ENCODE measurements at regions not wholly inside any gene's neighbourhood (a gene's known extent, or its start where the extent isn't known, plus 50 kb on each side); places are given as distances from the start of the nearest gene placed in this dataset.

DNA sequence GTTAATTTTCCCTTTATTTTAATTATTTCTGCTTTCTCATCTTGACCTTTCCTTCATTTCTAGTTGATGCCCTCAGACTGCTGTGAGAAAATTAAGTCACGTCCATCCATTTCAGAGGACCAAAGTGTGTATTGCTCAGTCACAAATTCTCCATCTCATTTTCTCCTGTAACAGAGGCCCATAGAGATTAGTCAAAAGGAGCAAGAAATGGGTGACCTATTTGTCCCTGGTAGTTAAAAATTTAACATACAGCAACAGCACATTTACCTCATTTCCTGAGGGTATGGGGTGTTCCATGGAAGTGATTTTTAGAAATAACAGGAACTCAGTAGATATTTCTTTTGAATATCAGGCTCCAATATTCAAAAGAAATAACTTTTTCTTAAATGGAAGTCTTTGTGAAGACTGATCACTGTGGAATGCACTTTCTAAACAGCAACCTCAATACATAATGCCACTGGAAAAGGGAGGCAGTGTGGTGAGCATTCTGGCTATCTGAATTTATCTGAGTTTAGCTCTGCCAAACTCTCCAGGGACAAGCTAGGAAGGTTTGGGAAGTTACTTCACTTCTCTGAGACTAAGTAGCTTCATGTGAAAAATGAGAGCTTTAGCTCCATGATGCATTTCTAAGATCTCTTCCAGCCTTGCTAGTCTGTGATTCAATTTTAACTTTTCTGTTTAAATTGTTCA lies 808.2 kb downstream of the SQOR start:
- DNase-seq: no peak

DNA sequence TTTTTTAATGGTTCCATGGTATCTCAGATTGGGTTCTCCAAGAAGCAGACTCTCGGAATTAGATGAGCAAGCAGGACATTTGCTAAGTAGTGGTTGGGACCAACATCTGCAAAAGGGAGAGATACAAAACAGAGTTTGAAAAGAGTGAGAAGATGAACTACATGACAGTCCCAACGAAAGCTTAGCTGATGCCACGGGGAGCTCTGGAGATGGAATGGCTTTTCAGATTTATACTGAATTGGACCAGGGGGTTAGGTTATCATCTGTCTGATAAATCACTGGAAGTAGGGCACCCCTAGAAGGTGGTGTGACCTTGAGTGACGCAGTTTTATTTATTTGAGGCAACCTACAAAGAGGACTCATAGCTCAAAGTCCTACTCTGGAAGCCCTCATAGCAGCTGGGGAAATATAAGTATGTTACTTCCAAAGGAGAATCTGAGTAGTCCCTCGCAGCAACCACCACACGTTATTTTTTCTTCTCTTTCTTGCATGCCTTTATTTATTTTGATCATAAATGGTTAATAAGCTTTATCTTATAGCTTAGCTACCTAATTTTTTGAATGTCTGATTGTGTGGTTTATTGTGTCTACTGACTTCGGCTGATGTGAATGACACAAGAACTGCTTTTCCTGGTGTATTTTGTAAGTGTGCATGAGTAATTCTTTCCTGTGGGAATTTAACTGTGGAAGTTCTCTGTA lies 815.4 kb downstream of the SQOR start:
- DNase-seq: no peak

DNA sequence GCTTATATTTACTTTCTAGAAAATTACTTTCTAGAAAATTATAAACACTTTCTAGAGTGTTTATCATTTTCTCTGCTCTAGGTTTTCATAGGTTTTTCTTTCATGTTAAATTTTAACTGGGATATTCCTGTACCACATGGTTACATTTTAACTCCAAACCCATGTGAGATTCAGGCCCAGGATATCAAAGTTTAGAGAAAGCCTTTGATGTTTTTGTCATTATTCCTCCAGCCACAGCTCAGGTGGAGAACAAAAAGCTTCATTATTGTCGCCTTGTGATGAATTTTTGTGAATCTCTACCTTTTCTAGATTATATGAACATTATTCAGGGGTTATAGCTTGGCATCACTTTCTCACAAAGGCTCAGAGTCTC lies 816.0 kb downstream of the SQOR start:
- no peak for DNase-seq

DNA sequence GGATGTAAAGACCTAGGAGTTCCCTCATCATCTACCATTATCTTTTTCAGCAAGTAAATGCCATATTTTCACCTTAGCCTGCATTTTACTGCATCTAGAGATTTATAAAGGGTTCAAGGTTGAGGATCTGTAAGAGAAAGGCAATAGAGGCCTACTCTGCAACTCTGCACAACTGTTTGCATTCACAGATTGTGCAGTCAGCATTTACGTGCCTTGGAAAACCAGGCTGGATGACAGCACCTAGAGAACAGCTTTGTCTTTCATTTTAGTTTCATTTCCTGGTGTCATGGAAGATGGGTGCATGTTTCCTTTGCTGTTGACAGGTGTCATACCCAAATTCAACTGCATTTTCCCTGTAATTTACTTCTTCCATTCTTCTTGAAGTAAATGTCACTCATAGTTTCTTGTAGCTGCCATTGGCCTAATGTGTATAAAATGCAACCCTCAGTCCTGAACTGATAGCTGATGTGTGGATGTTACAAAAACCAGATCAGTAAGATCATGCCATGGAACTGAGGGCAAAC lies 817.5 kb downstream of the SQOR start:
- no peak for DNase-seq

DNA sequence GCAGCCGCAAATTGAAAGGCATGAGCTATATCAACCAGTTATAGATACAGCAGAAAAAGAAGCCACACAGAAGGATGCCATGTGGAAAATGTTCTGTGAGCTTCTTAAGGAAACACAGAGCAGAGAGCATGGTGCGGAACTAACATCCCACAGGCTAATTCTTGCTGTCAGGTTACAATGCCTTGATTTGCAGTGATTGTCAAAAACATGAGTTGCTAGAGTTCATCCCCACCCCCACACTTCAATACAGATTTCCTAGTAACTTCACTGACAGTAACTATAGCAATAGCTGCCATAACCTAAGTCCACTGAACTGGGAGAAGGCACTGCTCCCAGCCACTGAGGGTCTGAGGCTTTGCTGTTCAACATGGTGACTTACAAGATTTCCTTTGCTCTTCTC lies 821.6 kb downstream of the SQOR start:
- DNase-seq: peak; percentile 57

DNA sequence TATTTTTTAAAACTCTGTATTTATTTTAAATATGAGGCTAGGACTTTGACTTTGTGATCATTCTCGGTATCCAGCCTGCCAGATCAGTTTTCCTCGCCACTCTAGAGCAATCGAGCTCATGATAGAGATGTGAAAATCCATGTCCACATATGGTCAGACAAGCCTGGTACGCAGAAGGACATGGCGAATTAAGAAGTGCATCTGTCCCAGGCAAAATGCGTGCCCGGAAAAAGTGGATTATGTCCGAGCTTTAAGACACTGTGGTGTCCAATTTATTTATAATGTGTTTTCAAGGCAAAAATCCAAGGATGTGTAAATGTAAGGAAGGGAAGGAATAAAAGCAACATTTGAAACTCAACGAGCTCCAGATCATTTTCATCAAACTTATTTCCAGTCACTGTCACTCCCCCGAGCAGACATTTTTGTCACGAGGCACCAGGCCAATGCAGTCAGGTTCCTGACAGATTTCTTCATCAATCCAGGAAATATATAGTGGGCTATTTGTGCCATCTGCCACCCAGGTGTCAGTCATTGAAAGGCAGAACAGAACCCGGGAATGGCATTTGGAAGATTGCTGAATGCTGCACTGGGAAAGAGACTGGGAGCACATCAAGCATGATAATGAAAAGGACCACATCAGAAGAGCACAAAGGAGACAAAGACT lies 825.7 kb downstream of the SQOR start:
- no peak for DNase-seq

DNA sequence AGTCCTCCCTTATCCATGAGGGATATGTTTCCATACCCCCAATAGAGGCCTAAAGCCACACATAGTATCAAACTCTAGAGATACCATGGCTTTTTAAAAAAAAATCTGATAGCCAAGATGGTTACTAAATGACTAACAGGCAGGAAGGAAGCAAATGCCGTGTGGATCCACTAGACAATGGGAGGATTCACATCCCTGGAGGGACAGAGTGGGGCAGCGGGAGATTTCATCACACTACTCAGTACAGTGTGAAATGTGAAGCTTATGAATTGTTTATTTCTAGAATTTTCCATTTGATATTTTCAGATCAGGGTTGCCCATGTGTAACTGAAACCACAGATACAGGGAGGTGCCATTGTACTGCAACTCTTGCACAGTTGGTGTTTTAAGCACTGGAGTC lies 826.6 kb downstream of the SQOR start:
- no peak for DNase-seq

DNA sequence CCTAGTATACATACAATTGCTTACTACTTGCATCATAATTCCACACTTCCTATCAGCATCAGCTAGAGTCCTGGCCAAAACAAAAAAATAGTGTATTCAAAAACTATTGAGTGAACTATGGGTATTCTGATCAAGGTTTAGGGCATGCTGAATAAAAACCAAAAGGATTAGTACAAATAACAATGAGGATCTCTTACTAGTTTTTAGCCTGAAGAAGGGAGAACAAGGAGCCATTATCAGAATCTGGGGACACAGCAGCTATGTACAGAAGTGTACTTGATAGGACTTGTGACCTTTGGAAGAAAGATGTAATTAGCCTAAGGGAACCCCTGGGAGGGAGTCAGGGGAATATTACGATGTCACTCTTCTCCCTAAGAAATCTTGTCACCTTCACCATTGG lies 832.2 kb downstream of the SQOR start:
- no peak for DNase-seq

DNA sequence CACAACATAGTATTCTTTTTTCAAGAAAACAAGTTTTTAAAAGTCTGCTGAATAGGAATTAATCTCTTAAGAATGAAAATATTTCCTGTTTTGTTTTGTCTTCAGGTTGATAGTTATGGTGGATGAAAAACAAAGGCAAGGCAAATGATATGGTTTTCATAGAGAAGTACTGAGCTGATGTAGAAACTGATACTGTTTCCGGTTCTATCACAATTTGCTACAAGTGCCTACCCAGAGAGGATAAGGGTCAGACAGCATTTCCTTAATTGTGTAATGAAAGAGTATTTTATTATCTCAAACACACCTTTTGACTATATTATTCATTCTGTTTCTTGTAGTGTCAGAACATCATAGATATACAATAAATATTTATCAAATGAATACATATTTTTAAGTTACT lies 836.3 kb downstream of the SQOR start:
- DNase-seq: no peak

DNA sequence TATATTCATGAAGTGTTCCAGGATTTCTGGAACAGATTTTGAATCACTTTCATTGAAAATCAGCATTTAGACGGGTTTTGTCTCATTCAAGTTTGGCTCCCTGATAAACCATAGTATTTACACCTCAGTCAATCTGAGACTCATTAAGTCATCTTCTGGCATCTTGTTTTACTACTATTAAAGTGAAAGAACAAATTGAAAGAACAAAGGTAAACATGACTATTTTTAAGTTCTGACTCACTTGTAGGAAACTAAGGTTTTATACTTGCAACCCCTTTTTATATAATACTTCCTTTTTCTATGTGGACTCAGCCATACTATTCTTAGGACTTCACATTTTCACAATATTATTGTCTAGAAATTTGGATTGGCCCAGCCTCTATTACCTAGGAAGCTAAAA lies 854.4 kb downstream of the SQOR start:
- no peak for DNase-seq

DNA sequence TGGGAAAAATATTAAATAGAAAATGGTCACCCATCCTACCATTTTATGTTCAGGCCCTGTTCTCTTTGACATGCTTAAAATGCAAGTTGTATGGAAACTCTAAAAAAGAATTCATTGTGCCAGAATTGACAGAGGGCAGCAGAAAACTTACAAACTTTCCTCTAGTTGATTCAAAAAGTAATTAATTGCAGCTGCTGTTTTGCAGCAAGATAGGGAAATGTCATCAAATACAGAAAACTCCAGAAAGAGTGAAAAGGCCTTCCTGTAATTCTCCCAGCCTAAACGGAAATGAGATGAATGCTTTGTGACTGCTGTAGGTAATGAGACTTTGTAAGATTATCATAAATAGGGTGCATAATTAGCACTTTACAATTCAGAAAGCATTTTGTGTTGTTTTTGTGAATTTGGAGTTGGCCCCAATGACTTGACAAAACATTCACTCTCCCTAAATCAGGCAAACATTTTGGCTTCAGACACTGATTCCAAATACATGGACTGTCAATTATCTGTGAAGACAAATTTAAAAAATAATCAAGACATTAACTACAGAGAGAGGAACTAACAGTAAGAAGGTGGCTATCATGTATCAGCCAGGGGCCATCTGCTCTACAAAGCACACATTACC lies 861.8 kb downstream of the SQOR start:
- no peak for DNase-seq

DNA sequence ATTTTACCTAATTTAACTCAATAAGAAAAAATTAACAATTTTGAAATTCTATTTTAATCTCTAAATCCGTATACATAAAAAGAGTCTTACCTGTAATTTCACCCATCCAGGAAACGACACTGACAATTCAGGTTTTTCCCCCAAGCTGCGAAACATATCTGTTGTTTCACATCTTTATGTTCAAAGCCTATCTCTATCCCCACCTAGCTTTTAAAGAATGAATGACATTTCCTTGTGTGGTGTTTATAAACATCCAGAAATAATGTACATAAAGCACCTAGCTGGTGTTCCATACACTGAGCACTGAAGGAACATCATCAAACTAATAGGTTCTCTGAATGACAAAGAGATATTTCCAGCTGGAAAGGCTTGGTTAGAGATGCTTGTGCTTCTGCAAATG lies 867.8 kb downstream of the SQOR start:
- DNase-seq: no peak

DNA sequence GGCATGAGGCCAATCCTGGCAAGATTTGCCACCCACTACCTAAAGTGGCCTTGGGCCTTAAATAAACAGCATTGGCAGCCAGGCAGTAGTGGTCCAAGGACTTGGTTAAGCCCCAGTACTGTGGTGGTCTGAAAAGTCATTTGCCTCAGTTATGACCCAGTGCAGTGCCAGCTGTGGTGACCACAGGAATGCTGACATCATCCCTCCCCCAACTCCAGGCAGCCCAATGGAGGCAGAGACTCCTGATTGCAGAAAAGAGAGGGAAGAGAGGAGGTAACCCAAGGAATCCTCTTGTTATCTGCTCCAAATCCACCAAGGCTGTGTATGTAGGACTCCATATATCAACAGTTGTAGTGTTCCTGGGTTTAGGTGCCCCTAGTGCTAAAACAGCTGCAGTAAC lies 883.6 kb downstream of the SQOR start:
- DNase-seq: no peak

DNA sequence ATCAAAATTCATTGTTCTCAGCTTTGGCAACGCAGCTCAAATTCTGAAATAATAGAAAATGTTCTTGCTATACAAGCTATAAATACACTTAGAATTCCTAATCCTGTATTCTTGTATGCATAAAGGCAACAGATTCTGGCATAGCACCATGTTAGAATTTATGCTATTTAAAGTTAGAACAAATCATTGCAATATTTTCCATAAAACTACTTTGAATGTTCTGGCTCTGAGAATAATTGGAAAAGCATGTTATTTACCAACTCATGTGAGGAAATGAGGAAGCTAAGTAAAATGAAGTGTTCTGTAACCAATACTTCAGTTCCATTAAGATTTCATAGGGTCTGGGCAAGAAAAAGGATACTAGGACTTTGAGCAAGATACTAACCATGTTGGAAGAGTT lies 888.9 kb downstream of the SQOR start:
- DNase-seq: no peak

DNA sequence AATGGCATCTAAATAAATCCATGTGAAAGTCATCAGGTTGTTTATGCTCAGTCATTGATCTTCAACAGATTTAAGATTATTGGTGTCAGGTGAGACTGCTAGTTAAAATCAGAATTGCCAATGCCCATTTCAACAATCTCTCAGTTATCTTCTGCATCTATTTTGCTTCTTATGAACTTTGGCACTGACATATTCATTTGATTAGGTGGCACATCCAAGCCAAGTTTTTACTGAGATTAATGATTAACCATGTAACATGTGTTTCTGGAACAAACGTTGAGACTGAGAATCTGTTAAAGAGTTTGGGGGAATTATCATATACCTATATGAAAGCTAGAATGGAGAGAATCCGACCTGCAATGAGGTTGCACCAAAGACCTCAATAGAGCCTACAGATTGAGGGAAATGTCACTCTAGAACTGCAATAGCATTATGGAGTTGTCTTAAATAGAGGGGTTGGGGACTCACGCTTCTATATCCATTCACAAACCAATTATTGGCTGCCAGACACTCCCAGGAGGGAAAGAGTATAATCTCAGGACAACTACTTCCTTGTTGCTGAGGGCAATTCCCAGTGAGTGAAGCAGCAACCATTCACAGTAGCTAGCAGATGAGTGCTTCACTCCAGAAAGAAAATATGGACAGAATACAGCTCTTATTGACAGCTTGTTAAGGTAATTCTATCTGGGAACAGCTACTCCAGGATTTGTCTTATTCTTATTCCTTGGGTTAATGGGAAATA lies 891.3 kb downstream of the SQOR start:
- DNase-seq: no peak

DNA sequence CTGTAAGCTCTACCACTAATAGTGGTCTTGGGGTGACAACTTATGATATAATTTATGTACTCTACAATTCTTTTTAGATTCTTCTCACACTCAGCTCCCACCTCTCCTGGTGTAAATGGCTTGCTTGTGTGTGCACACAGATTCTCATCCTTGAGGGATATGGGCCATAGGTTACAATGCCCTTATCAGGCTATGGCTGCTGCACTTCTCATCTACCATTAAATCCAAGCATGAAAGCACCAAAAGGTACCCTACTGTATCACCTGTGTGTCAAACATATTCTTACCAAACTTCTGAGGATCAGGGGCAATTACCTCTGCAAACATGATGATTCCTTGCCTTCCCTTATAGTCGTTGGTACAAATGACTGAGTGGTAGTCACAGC lies 891.9 kb downstream of the SQOR start:
- DNase-seq: no peak

DNA sequence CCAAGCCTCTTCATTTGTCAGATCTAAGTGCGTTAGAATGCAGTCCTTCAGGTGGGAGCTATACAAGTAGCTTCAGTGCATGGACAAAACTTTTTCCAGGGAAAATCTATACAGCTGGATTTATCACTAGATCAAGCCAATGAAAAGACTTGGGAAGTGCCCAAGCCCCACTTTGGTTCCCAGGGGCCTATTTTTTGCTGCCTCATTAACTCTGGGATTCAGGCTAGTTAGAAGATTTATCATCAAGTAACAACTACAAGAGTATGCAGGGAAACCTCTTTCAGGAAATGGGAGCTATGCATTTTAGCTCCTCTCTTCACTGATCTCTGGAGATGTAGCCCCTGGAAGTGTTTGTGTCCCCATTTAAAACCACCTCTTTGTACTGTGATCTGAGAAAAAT lies 908.8 kb downstream of the SQOR start:
- no peak for DNase-seq

DNA sequence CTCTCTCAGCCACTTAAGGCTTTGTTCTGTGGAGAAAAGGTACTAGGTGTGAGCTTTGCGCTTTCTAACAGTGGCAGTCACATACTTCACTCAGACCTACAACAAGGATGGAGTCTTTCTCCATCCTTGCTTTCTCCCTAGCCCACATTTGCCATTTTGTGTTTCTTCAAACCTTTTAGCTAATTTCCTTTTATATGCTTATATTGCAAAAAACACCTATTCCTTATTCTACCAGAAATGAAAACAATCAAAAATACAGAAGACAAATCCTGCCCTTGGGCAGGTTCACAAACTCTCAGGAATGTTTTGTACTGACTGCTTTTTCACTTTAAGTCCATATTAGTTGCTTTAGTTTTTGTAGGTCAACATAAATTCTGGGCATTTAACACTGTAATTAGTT lies 914.2 kb downstream of the SQOR start:
- DNase-seq: no peak

DNA sequence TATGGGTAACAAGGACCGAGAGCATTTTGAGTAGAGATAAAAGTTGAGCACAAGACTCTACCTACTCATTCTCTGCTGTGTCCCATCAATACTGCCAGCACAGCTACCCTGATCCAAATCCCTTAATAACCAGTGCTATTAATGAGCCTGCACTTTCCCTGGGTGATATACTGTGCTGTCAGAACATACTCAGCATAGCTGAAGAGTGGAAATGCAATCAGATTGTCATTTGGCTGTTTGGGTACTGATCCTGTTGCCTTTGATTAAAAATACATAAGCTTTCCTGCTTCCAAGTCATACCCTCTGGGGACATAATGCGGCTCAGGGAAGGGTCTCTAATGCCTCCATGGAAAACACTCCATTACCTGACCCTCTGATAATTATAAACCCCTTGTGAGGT lies 917.5 kb downstream of the SQOR start:
- no peak for DNase-seq

DNA sequence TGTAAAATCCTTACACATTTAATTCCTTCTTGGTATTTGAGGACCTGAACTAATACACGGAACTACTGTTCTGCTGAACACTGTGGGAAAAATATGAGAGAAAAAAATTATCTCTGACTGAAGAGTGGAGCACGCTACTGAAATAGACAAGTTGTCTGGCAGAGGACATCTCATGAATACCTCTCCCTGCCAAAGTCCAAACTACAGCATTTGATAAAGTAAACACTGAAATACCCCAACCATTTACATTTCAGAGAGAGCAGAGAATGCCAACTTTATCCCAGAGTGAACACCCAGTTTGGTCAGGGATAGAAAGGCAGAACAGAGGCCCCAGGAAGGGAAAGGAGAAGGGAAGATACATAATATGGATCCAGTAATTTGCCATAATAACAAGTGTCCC lies 920.7 kb downstream of the SQOR start:
- no peak for DNase-seq

DNA sequence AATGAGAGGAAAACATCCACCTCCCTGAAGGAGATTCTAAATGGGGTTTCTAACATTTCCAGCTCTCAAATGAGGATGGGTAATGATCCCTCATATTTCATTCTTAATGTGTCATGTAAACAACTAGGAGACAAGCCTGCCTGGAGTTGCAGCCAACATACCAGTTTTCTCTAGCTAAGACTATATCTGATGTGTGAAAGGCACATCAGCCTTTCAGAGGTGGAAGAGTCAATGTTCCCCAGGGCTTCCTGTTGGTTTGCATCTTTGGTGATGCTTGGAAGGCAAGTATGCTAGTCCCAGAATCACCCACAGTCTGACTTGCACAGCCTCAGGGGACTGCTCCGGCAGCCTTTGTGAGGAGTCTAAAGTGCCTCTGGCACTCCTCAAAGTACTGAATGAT lies 921.2 kb downstream of the SQOR start:
- DNase-seq: no peak

DNA sequence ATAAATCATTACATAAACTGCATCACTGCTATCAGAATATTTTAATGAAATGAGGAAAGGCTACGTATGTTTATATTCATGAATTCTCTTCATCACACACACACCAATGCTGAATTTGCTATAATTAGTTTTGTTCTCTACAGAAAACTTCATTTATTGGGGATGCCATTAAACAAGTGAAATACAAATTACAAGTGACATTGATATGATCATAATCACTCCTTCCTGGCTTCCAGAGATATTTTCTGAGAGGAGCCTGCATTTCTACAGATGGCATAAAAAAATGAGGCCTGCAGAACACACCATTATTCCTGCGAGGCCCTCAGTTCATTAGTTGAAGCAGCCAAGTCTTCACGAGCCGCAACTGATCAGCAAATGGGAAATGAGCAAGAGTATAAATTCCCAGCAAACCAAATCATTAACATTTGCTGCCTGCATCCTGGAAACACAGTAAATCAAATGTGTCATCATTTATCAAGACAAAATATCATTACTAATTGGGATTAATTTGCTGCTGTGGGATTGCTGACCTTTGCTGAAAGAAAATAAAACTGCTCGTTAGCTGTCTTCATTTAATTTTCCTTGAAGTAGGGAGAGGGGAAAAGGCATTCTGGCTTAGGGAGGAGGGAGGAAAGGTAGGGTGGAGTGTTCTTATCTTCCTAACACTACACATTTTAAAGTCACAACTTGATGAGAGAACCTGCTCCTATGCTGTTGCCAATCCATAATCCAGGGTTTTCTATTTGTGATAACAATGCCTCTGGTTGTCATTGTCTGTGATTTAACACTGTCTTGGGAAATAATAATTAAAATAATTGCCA lies 921.9 kb downstream of the SQOR start:
- no peak for DNase-seq
